Omental fat pad (tissue), 3 donors: ENCODE measurements at regions not wholly inside any gene's neighbourhood (a gene's known extent, or its start where the extent isn't known, plus 50 kb on each side); places are given as distances from the start of the nearest gene placed in this dataset.

Source experiments
- ATAC-seq: fragments of 150-250 bp; one replicate; pipeline ENCODE4 v1.9.1; 2016; ENCODE audit warnings: mild to moderate bottlenecking, moderate library complexity; ENCODE audit not compliant: low FRiP score
- DNase-seq: peaks from one replicate; pipeline ENCODE4 v3.0.0-alpha.2; 2019; ENCODE audit warnings: low spot score
- CTCF ChIP-seq, 3 donors: fragments of 450-650 bp; IDR thresholded peaks; one replicate each; pipeline ENCODE4 v1.5.1; 2016 to 2017; ENCODE audit warnings: antibody characterized with exemption in 3 of 3, mild to moderate bottlenecking in 3 of 3, moderate library complexity in 2 of 3

- ATAC-seq = no peak
- DNase-seq = no peak
- no peak for TF ChIP-seq CTCF (IDR thresholded peaks at IDR 0.05)
These were observed 1005.7 kb downstream of the DTWD2 start for GRCh38 chr5:117982691-117983090.

- ATAC-seq = no peak
- no peak for TF ChIP-seq CTCF (IDR thresholded peaks at IDR 0.05)
- DNase-seq = no peak
These were observed 1014.6 kb downstream of the DTWD2 start for GRCh38 chr5:117973785-117974184.

- no peak for TF ChIP-seq CTCF (IDR thresholded peaks at IDR 0.05)
- no peak for ATAC-seq
These were observed 1032.5 kb downstream of the DTWD2 start for GRCh38 chr5:117955831-117956230.

GRCh38 chr5:117954331-117954730 is 1034.0 kb downstream of the DTWD2 start:
- ATAC-seq = no peak
- TF ChIP-seq CTCF (IDR thresholded peaks at IDR 0.05) = no peak
- no peak for DNase-seq

More at GRCh38 chr5:117955831-117956230, 1032.5 kb downstream of the DTWD2 start:
- DNase-seq = no peak

- ATAC-seq (no peak), DNase-seq (no peak)
- TF ChIP-seq CTCF (IDR thresholded peaks at IDR 0.05) = no peak
These were observed 1035.1 kb downstream of the DTWD2 start for GRCh38 chr5:117953272-117953671.

GRCh38 chr5:117947836-117948235 is 1040.5 kb downstream of the DTWD2 start:
- no peak for TF ChIP-seq CTCF (IDR thresholded peaks at IDR 0.05)
- DNase-seq (no peak), ATAC-seq (no peak)

- ATAC-seq (no peak), DNase-seq (no peak)
- no peak for TF ChIP-seq CTCF (IDR thresholded peaks at IDR 0.05)
These were observed 1041.2 kb downstream of the DTWD2 start for GRCh38 chr5:117947121-117947520.
